Gastrocnemius medialis (tissue), 4 donors: ENCODE measurements at regions not wholly inside any gene's neighbourhood (a gene's known extent, or its start where the extent isn't known, plus 50 kb on each side); places are given as distances from the start of the nearest gene placed in this dataset.

ENCODE experiments used
- ATAC-seq, 2 donors: fragments of 150-250 bp; one replicate each; pipeline ENCODE4 v1.9.1; 2016
- DNase-seq, 2 donors: peaks; one replicate each; pipeline ENCODE4 v3.0.0-alpha.2; 2019
- H3K27ac ChIP-seq, 4 donors: fragments of 200-600 bp; sonication (generic); 1 replicate in 1 of 4; 2 replicates in 3 of 4; pipeline ENCODE4 v1.5.1; 2016 to 2018; ENCODE audit warnings: mild to moderate bottlenecking in 2 of 4, moderate library complexity in 1 of 4
- H3K27me3 ChIP-seq, 3 donors: fragments of 200-600 bp; sonication (generic) in 2 of 3; 1 replicate in 1 of 3; 2 replicates in 2 of 3; pipeline versions ENCODE4 v1.5.1 to v1.6.0; 2016 to 2019; ENCODE audit warnings: mild to moderate bottlenecking in 1 of 3, moderate library complexity in 1 of 3
- H3K36me3 ChIP-seq, 2 donors: fragments of 200-600 bp; sonication (generic) in 1 of 2; one replicate each; pipeline ENCODE4 v1.5.1; 2017 to 2018
- H3K4me1 ChIP-seq, 2 donors: fragments of 200-600 bp; sonication (generic) in 1 of 2; one replicate each; pipeline ENCODE4 v1.5.1; 2016 to 2017; ENCODE audit warnings: mild to moderate bottlenecking in 2 of 2
- H3K4me3 ChIP-seq, 4 donors: fragments of 200-600 bp; sonication (generic) in 3 of 4; 1 replicate in 1 of 4; 2 replicates in 3 of 4; pipeline ENCODE4 v1.5.1; 2016 to 2019; ENCODE audit warnings: mild to moderate bottlenecking in 2 of 4
- H3K9me3 ChIP-seq, 3 donors: fragments of 200-600 bp; sonication (generic) in 2 of 3; 1 replicate in 1 of 3; 2 replicates in 2 of 3; pipeline ENCODE4 v1.5.1; 2016 to 2019
- CTCF ChIP-seq, 5 experiments: fragments of 450-650 bp in 3 of 5; fragments of 200-600 bp in 2 of 5; sonication (generic) in 2 of 5; IDR thresholded peaks in 4 of 5; conservative IDR thresholded peaks in 1 of 5; 1 replicate in 4 of 5; 2 replicates in 1 of 5; pipeline ENCODE4 v1.5.1; 2016 to 2019; ENCODE audit warnings: antibody characterized with exemption in 5 of 5, mild to moderate bottlenecking in 3 of 5, moderate library complexity in 3 of 5
- POLR2A ChIP-seq, 2 donors: fragments of 450-650 bp; IDR thresholded peaks; one replicate each; pipeline ENCODE4 v1.6.1; 2017; ENCODE audit warnings: antibody characterized with exemption in 2 of 2, mild to moderate bottlenecking in 2 of 2, moderate library complexity in 2 of 2
- in situ Hi-C, 4 donors: fragments of 200-750 bp; cut with MboI; loops; one replicate each; pipeline versions ENCODE4 v1.15.0 to v1.8.0; 2017; ENCODE audit warnings: low sequenced_read_pairs in 4 of 4
- intact Hi-C: fragments of 100-400 bp; cut with DNase I; formaldehyde crosslinking; loops from one replicate; pipeline ENCODE4 v1.15.1; 2023; ENCODE audit warnings: low total_unique reads

- intact Hi-C loops: no loop called here
- Histone ChIP-seq H3K4me1 (peaks cover 0 to 5% of the 10 kb centered on the region in 2 donors), H3K36me3 (no peaks in the 10 kb centered on the region), H3K27ac (no peak overlapping the region), H3K27me3 (no peaks in the 10 kb centered on the region), H3K4me3 (no peak overlapping the region), H3K9me3 (no peaks in the 10 kb centered on the region)
- no peak for DNase-seq
- ATAC-seq: no peak
- TF ChIP-seq CTCF (IDR thresholded peaks at IDR 0.05 in 4 of 5, conservative IDR thresholded peaks at IDR 0.05 in 1 of 5): no peak
- TF ChIP-seq POLR2A (IDR thresholded peaks at IDR 0.05): no peak
- in situ Hi-C loops: no loop called here
These were observed 98.3 kb upstream of the ABI3BP start for GRCh38 chr3:101091489-101091888.

DNA sequence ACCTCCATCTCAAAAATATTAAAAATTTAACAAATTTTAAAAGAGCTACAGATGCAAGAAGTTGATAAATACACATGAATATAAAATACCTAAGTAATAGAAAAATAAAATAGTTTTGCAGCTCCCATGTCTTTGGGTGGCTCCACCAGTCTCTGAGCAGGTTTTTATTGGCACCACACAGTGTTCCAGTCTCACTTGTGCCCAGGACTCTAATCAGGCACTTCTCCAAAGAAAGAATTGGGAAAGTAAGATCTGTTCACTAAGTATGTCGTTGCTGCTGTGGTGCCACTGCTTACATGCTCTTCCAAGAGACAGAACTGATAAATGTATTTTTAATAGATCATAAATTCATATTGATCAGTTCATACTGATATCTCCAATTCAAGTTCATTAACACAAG lies 92.5 kb upstream of the ABI3BP start:
- TF ChIP-seq POLR2A (IDR thresholded peaks at IDR 0.05) (no peak), CTCF (IDR thresholded peaks at IDR 0.05 in 4 of 5, conservative IDR thresholded peaks at IDR 0.05 in 1 of 5) (no peak)
- Histone ChIP-seq H3K27me3 (no peaks in the 10 kb centered on the region), H3K4me1 (no peaks in the 10 kb centered on the region), H3K27ac (no peak overlapping the region), H3K9me3 (no peaks in the 10 kb centered on the region), H3K4me3 (no peak overlapping the region), H3K36me3 (no peaks in the 10 kb centered on the region)
- DNase-seq: no peak
- ATAC-seq: no peak
- in situ Hi-C loops: no loop called here
- intact Hi-C loops: no loop called here

- H3K4me1 ChIP-seq: no peaks in the 10 kb centered on the region
- no peaks in the 10 kb centered on the region for H3K36me3 ChIP-seq
- no peak overlapping the region for H3K27ac ChIP-seq
- no peak overlapping the region for H3K4me3 ChIP-seq
- in situ Hi-C loops (no loop called here), intact Hi-C loops (no loop called here)
- ATAC-seq (no peak), DNase-seq (no peak)
- no peaks in the 10 kb centered on the region for H3K27me3 ChIP-seq
- no peaks in the 10 kb centered on the region for H3K9me3 ChIP-seq
- TF ChIP-seq CTCF (IDR thresholded peaks at IDR 0.05 in 4 of 5, conservative IDR thresholded peaks at IDR 0.05 in 1 of 5) (no peak), POLR2A (IDR thresholded peaks at IDR 0.05) (no peak)
These were observed 91.2 kb upstream of the ABI3BP start for GRCh38 chr3:101084404-101084803.

- H3K4me1 ChIP-seq: no peaks in the 10 kb centered on the region
- H3K4me3 ChIP-seq: no peak overlapping the region
- H3K36me3 ChIP-seq: no peaks in the 10 kb centered on the region
- no peaks in the 10 kb centered on the region for H3K27me3 ChIP-seq
- no peaks in the 10 kb centered on the region for H3K9me3 ChIP-seq
- no peak for DNase-seq
- in situ Hi-C loops (no loop called here), intact Hi-C loops (no loop called here)
- no peak for ATAC-seq
- no peak for TF ChIP-seq POLR2A (IDR thresholded peaks at IDR 0.05)
- no peak for TF ChIP-seq CTCF (IDR thresholded peaks at IDR 0.05 in 4 of 5, conservative IDR thresholded peaks at IDR 0.05 in 1 of 5)
- H3K27ac ChIP-seq: no peak overlapping the region
These were observed 88.8 kb upstream of the ABI3BP start for GRCh38 chr3:101081999-101082398.

DNA sequence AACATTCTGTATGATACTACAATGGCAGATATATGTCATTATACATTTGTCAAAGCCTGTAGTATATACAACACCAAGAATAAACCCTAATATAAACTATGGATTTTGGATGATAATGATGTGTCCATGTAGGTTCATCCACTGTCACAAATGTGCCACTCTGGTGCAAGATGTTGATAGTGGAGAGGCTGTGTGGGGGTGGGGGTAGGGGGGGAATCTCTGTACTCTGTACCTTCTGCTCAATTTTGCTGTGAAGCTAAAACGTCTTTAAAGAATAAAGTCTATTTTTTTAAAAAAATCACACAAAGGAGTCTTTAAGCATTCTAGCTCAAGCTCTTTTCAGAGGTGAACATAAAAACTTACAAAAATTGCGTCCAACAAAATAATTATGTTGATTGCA lies 88.2 kb upstream of the ABI3BP start:
- Histone ChIP-seq H3K4me3 (no peak overlapping the region), H3K27me3 (no peaks in the 10 kb centered on the region), H3K4me1 (no peaks in the 10 kb centered on the region), H3K27ac (no peak overlapping the region), H3K9me3 (no peaks in the 10 kb centered on the region), H3K36me3 (no peaks in the 10 kb centered on the region)
- no peak for DNase-seq
- intact Hi-C loops (no loop called here), in situ Hi-C loops (no loop called here)
- TF ChIP-seq CTCF (IDR thresholded peaks at IDR 0.05 in 4 of 5, conservative IDR thresholded peaks at IDR 0.05 in 1 of 5) (no peak), POLR2A (IDR thresholded peaks at IDR 0.05) (no peak)
- ATAC-seq: no peak
